Breast epithelium (tissue), 4 donors: ENCODE measurements at regions not wholly inside any gene's neighbourhood (a gene's known extent, or its start where the extent isn't known, plus 50 kb on each side); places are given as distances from the start of the nearest gene placed in this dataset.

Experiments
- DNase-seq, 2 donors: peaks; one replicate each; pipeline ENCODE4 v3.0.0-alpha.2; 2019; ENCODE audit warnings: low spot score in 2 of 2
- H3K27ac ChIP-seq, 2 donors: fragments of 200-600 bp; sonication (generic) in 1 of 2; one replicate each; pipeline ENCODE4 v1.5.1; 2016 to 2019; ENCODE audit warnings: mild to moderate bottlenecking in 1 of 2
- H3K27me3 ChIP-seq, 2 donors: fragments of 200-600 bp; sonication (generic) in 1 of 2; one replicate each; pipeline versions ENCODE4 v1.5.1 to v1.6.0; 2017 to 2019; ENCODE audit warnings: control low read depth in 1 of 2, mild to moderate bottlenecking in 1 of 2
- H3K36me3 ChIP-seq: fragments of 200-600 bp; one replicate; pipeline ENCODE4 v1.5.1; 2019
- H3K4me1 ChIP-seq, 2 donors: fragments of 200-600 bp; sonication (generic); one replicate each; pipeline ENCODE4 v1.5.1; 2016 to 2019; ENCODE audit warnings: control low read depth in 1 of 2
- H3K4me3 ChIP-seq, 3 donors: fragments of 200-600 bp; sonication (generic); 1 replicate in 2 of 3; 2 replicates in 1 of 3; pipeline ENCODE4 v1.5.1; 2016 to 2019; ENCODE audit warnings: mild to moderate bottlenecking in 3 of 3, moderate library complexity in 2 of 3
- H3K9me3 ChIP-seq, 2 donors: fragments of 200-600 bp; sonication (generic) in 1 of 2; one replicate each; pipeline ENCODE4 v1.5.1; 2016 to 2019; ENCODE audit warnings: control low read depth in 1 of 2
- POLR2A ChIP-seq: fragments of 450-650 bp; IDR thresholded peaks from one replicate; pipeline ENCODE4 v1.6.1; 2016; ENCODE audit warnings: antibody characterized with exemption, mild to moderate bottlenecking, moderate library complexity
- POLR2AphosphoS5 ChIP-seq, 3 donors: sonication (generic); formaldehyde crosslinking; IDR thresholded peaks; one replicate each; pipeline ENCODE4 v1.6.1; 2017; ENCODE audit warnings: antibody characterized with exemption in 3 of 3
- intact Hi-C: fragments of 100-400 bp; cut with DNase I; formaldehyde crosslinking; loops from one replicate; pipeline ENCODE4 v1.15.1; 2023; ENCODE audit warnings: low total_unique reads
- TF ChIP-seq, protein P1 (sequence below), 3 donors: fragments of 450-650 bp; IDR thresholded peaks; one replicate each; pipeline ENCODE4 v1.5.1; 2016 to 2017; ENCODE audit warnings: antibody characterized with exemption in 3 of 3, mild to moderate bottlenecking in 3 of 3, moderate library complexity in 3 of 3

DNA sequence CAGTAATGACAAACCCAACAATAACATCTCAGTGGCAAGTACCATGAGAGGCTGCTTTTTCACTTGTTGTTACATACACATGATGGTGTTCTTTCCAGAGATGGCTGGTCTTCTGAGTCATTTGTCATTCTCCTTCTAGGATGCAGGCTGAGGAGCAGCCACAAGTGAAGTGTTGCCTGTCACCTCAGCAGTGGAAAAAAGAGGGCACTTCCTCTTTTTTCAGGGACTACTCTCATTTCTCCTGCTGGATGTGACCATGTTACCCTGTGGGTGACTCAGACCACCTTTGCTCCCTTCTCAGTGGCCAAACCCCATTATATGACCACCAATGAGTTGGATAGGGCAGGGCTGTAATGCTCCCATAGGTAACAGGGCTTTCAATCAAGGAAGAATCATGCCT lies 587.0 kb upstream of the ADAMTS16 start:
- Histone ChIP-seq H3K9me3 (no peaks in the 10 kb centered on the region), H3K4me1 (no peaks in the 10 kb centered on the region), H3K27ac (no peak overlapping the region), H3K27me3 (no peaks in the 10 kb centered on the region), H3K36me3 (no peaks in the 10 kb centered on the region), H3K4me3 (no peak overlapping the region)
- no peak for DNase-seq
- intact Hi-C loops, result no loop called here
- TF ChIP-seq POLR2A (no peak), POLR2AphosphoS5 (IDR thresholded peaks at IDR 0.05) (no peak)
- TF ChIP-seq, protein P1, sequence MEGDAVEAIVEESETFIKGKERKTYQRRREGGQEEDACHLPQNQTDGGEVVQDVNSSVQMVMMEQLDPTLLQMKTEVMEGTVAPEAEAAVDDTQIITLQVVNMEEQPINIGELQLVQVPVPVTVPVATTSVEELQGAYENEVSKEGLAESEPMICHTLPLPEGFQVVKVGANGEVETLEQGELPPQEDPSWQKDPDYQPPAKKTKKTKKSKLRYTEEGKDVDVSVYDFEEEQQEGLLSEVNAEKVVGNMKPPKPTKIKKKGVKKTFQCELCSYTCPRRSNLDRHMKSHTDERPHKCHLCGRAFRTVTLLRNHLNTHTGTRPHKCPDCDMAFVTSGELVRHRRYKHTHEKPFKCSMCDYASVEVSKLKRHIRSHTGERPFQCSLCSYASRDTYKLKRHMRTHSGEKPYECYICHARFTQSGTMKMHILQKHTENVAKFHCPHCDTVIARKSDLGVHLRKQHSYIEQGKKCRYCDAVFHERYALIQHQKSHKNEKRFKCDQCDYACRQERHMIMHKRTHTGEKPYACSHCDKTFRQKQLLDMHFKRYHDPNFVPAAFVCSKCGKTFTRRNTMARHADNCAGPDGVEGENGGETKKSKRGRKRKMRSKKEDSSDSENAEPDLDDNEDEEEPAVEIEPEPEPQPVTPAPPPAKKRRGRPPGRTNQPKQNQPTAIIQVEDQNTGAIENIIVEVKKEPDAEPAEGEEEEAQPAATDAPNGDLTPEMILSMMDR (IDR thresholded peaks at IDR 0.05), result no peak

DNA sequence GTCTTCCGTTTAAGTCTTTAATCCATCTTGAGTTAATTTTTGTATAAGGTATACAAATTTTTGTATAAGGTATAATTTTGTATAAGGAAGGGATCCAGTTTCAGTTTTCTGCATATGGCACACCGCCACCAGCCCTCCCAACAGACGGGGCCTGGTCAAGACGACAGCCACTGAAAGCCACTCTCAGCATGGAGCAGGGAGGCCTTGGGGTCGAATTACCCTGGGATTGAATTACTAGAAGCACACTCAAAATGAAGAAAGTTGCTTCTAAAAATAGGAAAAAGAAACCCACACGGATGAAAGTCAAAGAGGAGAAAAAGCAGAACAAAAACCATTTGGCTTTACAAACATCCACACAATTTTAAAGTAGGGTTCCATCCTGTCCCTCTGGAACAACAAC lies 586.2 kb upstream of the ADAMTS16 start:
- DNase-seq, result no peak
- TF ChIP-seq POLR2A (no peak), POLR2AphosphoS5 (IDR thresholded peaks at IDR 0.05) (no peak)
- TF ChIP-seq, protein P1 (IDR thresholded peaks at IDR 0.05), result no peak
- no peaks in the 10 kb centered on the region for H3K27me3 ChIP-seq
- H3K9me3 ChIP-seq, result no peaks in the 10 kb centered on the region
- H3K4me1 ChIP-seq, result no peaks in the 10 kb centered on the region
- intact Hi-C loops, result no loop called here
- H3K4me3 ChIP-seq, result no peak overlapping the region
- no peak overlapping the region for H3K27ac ChIP-seq
- no peaks in the 10 kb centered on the region for H3K36me3 ChIP-seq

DNA sequence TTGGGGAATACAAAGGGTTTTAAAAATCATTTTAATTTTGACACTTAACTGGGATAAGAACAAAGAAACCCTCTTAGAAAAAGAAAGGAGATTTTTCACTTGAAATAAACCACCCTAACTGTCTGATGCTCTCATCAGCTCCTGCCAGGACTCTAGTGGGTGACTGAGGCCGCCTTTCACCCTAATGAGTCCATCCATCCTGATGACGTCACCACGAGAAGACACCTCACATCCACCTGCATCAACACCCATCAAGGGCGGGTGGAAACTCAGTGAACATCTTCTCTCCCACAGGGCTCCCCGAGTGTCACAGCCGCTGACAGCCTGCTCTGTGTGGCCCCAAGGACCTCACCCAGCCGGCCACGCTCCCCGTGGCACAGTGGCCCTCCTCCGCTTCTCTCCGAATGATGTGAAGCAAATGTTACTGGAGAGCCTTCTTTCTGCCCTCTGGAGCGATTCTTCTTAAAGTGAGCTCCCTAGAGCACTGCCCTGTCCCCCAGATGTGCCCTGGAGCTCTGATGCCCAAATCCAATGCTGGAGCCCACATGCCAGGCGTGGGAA lies 584.3 kb upstream of the ADAMTS16 start:
- no peak for DNase-seq
- TF ChIP-seq, protein P1 (IDR thresholded peaks at IDR 0.05), result no peak
- TF ChIP-seq POLR2AphosphoS5 (IDR thresholded peaks at IDR 0.05) (no peak), POLR2A (no peak)
- no peaks in the 10 kb centered on the region for H3K27me3 ChIP-seq
- peaks cover 0 to 4% of the 10 kb centered on the region in 2 donors for H3K9me3 ChIP-seq
- H3K4me1 ChIP-seq, result no peaks in the 10 kb centered on the region
- no peak overlapping the region for H3K27ac ChIP-seq
- intact Hi-C loops, result no loop called here
- no peaks in the 10 kb centered on the region for H3K36me3 ChIP-seq
- no peak overlapping the region for H3K4me3 ChIP-seq

DNA sequence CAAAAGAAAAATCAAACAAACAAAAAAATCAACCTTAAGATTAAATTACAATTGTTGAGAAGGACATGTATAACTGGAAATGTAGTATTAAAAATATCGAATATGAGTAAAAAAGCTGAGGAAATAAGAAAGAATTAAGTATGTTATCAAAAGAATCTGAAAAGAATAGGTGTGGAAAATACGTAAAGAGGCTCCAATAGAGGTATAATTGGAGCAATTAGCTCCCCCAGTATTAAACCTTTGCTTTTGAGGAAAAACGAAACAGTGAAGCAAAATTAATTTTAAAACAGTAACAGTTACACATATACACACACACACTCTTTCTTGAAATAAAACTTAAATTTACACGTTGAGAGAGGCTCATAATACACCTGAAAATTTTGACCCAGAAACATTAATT lies 578.7 kb upstream of the ADAMTS16 start:
- DNase-seq, result no peak
- Histone ChIP-seq H3K27ac (no peak overlapping the region), H3K4me3 (no peak overlapping the region), H3K9me3 (peaks cover 6 to 45% of the 10 kb centered on the region in 2 donors), H3K27me3 (no peaks in the 10 kb centered on the region), H3K4me1 (no peaks in the 10 kb centered on the region), H3K36me3 (no peaks in the 10 kb centered on the region)
- TF ChIP-seq, protein P1 (IDR thresholded peaks at IDR 0.05), result no peak
- TF ChIP-seq POLR2A (no peak), POLR2AphosphoS5 (IDR thresholded peaks at IDR 0.05) (no peak)
- intact Hi-C loops, result no loop called here

DNA sequence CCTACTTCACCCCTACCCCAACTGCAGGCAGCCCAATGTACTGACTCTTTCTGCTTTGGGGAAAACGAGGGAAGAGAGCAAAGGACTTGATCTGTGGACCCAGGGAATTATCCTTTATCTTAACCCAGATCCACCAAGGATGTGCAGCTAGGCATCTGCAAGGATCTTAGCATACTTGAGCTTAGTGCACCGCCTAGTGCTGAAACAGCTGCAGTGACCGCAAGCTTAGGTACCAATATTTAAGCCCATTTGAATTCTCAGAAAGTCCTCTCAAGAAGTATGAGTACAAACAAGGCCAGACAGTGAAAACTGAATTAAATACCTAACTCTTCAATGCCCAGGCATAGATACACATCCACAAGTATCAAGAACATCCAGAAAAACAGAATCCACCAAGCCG lies 576.7 kb upstream of the ADAMTS16 start:
- intact Hi-C loops, result no loop called here
- TF ChIP-seq POLR2A, result no peak
- TF ChIP-seq, protein P1 (IDR thresholded peaks at IDR 0.05), result no peak
- TF ChIP-seq POLR2AphosphoS5 (IDR thresholded peaks at IDR 0.05), result no peak
- no peak for DNase-seq
- no peak overlapping the region for H3K4me3 ChIP-seq
- no peaks in the 10 kb centered on the region for H3K27me3 ChIP-seq
- peaks cover 6 to 45% of the 10 kb centered on the region in 2 donors for H3K9me3 ChIP-seq
- no peak overlapping the region for H3K27ac ChIP-seq
- H3K4me1 ChIP-seq, result no peaks in the 10 kb centered on the region
- no peaks in the 10 kb centered on the region for H3K36me3 ChIP-seq
